ENCODE measurements at regions not wholly inside any gene's neighbourhood (a gene's known extent, or its start where the extent isn't known, plus 50 kb on each side); places are given as distances from the start of the nearest gene placed in this dataset.

DNA sequence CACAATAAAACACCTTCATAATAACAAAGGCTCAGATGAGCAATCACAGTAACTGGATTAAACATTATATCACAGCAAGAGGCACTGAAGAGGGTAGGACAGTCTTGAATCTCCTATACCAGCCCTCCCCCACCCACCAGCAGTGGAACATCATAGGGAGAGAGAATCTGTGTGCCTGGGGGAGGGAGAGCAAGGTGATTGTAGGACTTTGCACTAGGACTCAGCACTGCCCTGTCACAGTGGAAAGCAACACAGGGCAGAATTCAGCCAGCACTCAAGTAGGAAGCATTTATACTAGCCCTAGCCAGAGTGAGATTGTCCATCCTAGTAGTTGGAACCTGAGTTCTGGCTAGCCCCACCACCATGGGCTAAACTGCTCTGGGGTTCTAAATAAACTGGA lies 400.2 kb downstream of the HAO1 start:
- no peaks in the 10 kb centered on the region for H3K4me1 ChIP-seq (ENCODE audit: control insufficient read depth, low read depth, low read length)
- H3K4me3 ChIP-seq (ENCODE audit: low read length) = no peak overlapping the region
- H3K36me3 ChIP-seq (ENCODE audit: control insufficient read depth, low read depth, low read length) = no peaks in the 10 kb centered on the region
- H3K9me3 ChIP-seq (ENCODE audit: control insufficient read depth, low read depth, low read length) = no peaks in the 10 kb centered on the region
- no peak overlapping the region for H3K27ac ChIP-seq (ENCODE audit: low read length)
- H3K9ac ChIP-seq (ENCODE audit: low read length) = no peak overlapping the region
- H3K27me3 ChIP-seq (ENCODE audit: control insufficient read depth, insufficient read depth, low read length) = no peaks in the 10 kb centered on the region

DNA sequence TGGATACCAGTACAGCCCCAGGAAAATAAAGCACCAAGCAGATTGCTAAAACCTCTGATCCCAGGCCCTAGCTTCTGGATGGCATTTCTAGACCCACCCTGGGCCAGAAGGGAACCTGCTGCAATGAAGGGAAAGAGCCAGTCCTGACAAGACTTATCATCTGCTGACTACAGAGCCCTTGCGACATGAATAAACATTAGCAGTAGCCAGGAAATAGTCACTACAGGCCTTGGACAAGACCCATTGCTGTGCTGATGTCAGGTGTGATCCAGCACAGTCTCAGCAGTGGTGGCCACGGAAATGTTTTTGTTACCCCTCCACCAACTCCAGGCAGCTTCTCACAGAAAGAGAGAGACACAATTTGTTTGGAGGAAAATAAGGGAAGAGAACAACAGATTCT lies 399.3 kb downstream of the HAO1 start:
- no peak overlapping the region for H3K27ac ChIP-seq (ENCODE audit: low read length)
- no peak overlapping the region for H3K9ac ChIP-seq (ENCODE audit: low read length)
- no peaks in the 10 kb centered on the region for H3K4me1 ChIP-seq (ENCODE audit: control insufficient read depth, low read depth, low read length)
- no peaks in the 10 kb centered on the region for H3K36me3 ChIP-seq (ENCODE audit: control insufficient read depth, low read depth, low read length)
- H3K27me3 ChIP-seq (ENCODE audit: control insufficient read depth, insufficient read depth, low read length) = no peaks in the 10 kb centered on the region
- H3K9me3 ChIP-seq (ENCODE audit: control insufficient read depth, low read depth, low read length) = no peaks in the 10 kb centered on the region
- no peak overlapping the region for H3K4me3 ChIP-seq (ENCODE audit: low read length)

DNA sequence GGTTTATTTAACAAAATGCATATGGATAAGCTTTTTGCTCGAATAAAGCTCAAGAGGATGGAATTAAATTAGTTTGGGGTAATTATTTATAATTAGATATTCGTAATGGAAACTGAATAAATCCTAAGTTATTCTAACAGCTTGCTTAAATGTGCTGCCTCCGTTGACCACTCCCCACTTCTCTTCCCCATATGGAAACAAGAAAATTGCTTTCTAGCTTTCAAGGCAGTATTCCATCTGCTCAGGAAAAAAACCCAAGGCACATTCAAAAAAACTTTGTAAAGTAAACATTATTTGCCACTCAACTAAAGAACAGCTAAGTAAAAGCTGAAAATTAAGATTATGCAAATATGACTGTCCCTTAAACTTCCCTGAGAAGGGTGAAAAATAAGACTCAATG lies 369.2 kb downstream of the HAO1 start:
- Histone ChIP-seq H3K27me3 (ENCODE audit: control insufficient read depth, insufficient read depth, low read length) (no peaks in the 10 kb centered on the region), H3K4me3 (ENCODE audit: low read length) (no peak overlapping the region)

DNA sequence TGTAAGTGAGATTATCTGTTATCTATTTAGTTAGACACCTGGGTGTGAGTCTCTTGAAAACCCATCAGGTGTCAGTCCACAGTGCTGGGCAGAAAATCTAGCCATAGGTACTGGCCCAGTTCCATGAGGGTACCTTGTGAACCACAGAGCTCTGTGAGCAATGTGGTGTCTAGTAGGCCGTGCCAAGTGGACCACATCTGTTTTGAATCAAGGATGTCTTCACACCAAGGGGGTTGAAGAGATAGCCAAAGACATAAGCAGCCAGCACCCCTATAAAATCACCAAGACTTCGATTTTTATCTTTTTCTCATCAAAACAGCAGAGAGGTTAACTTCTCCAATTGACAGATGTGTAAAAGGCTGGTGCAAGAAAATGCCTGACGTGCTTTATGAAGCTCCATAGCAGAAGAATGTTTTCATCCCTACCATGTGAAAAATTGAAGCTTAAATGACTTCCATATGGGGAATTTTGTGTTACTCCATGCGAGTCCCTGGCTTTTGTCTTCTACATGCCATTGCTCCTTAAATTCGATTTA lies 368.7 kb downstream of the HAO1 start:
- H3K9ac ChIP-seq (ENCODE audit: low read length) = no peak overlapping the region
- H3K4me3 ChIP-seq (ENCODE audit: low read length) = no peak overlapping the region
- H3K27me3 ChIP-seq (ENCODE audit: control insufficient read depth, insufficient read depth, low read length) = no peaks in the 10 kb centered on the region
- no peak overlapping the region for H3K27ac ChIP-seq (ENCODE audit: low read length)
- no peaks in the 10 kb centered on the region for H3K36me3 ChIP-seq (ENCODE audit: control insufficient read depth, low read depth, low read length)
- H3K9me3 ChIP-seq (ENCODE audit: control insufficient read depth, low read depth, low read length) = no peaks in the 10 kb centered on the region
- H3K4me1 ChIP-seq (ENCODE audit: control insufficient read depth, low read depth, low read length) = no peaks in the 10 kb centered on the region

More for the DNA sequence above, 369.2 kb downstream of the HAO1 start:
- no peak overlapping the region for H3K9ac ChIP-seq (ENCODE audit: low read length)
- H3K9me3 ChIP-seq (ENCODE audit: control insufficient read depth, low read depth, low read length) = no peaks in the 10 kb centered on the region
- H3K27ac ChIP-seq (ENCODE audit: low read length) = no peak overlapping the region
- H3K36me3 ChIP-seq (ENCODE audit: control insufficient read depth, low read depth, low read length) = no peaks in the 10 kb centered on the region
- H3K4me1 ChIP-seq (ENCODE audit: control insufficient read depth, low read depth, low read length) = no peaks in the 10 kb centered on the region

DNA sequence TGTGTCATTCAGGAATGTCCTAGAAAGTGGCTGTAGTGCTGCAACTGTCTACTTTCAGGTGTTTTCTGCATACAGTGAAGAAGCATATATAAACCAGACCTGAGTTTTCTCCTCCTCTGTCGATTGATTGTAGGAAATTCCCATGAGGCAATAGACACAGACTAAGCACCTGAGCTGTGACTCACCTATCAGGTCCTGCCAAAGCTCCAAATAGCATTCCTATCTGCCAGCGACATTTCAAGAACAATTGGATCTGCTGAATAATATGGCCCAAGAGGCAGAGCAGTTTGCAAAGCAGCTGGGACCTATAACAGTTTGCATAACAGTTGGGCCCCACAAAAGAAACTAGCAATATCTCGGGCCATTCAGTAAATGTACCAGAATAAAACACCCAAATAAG lies 360.4 kb downstream of the HAO1 start:
- H3K4me1 ChIP-seq (ENCODE audit: control insufficient read depth, low read depth, low read length) = no peaks in the 10 kb centered on the region
- no peaks in the 10 kb centered on the region for H3K9me3 ChIP-seq (ENCODE audit: control insufficient read depth, low read depth, low read length)
- no peak overlapping the region for H3K9ac ChIP-seq (ENCODE audit: low read length)
- no peak overlapping the region for H3K27ac ChIP-seq (ENCODE audit: low read length)
- H3K4me3 ChIP-seq (ENCODE audit: low read length) = no peak overlapping the region
- H3K36me3 ChIP-seq (ENCODE audit: control insufficient read depth, low read depth, low read length) = no peaks in the 10 kb centered on the region
- no peaks in the 10 kb centered on the region for H3K27me3 ChIP-seq (ENCODE audit: control insufficient read depth, insufficient read depth, low read length)

GRCh38 chr20:7585126-7585679 lies 355.1 kb downstream of the HAO1 start:
- Histone ChIP-seq H3K4me3 (ENCODE audit: low read length) (no peak overlapping the region), H3K27me3 (ENCODE audit: control insufficient read depth, insufficient read depth, low read length) (no peaks in the 10 kb centered on the region), H3K4me1 (ENCODE audit: control insufficient read depth, low read depth, low read length) (no peaks in the 10 kb centered on the region), H3K9ac (ENCODE audit: low read length) (no peak overlapping the region), H3K27ac (ENCODE audit: low read length) (no peak overlapping the region), H3K9me3 (ENCODE audit: control insufficient read depth, low read depth, low read length) (no peaks in the 10 kb centered on the region), H3K36me3 (ENCODE audit: control insufficient read depth, low read depth, low read length) (no peaks in the 10 kb centered on the region)

GRCh38 chr20:7586481-7586880 lies 353.8 kb downstream of the HAO1 start:
- Histone ChIP-seq H3K4me3 (ENCODE audit: low read length) (no peak overlapping the region), H3K9ac (ENCODE audit: low read length) (no peak overlapping the region), H3K9me3 (ENCODE audit: control insufficient read depth, low read depth, low read length) (no peaks in the 10 kb centered on the region), H3K27me3 (ENCODE audit: control insufficient read depth, insufficient read depth, low read length) (no peaks in the 10 kb centered on the region), H3K4me1 (ENCODE audit: control insufficient read depth, low read depth, low read length) (no peaks in the 10 kb centered on the region), H3K27ac (ENCODE audit: low read length) (no peak overlapping the region), H3K36me3 (ENCODE audit: control insufficient read depth, low read depth, low read length) (no peaks in the 10 kb centered on the region)

DNA sequence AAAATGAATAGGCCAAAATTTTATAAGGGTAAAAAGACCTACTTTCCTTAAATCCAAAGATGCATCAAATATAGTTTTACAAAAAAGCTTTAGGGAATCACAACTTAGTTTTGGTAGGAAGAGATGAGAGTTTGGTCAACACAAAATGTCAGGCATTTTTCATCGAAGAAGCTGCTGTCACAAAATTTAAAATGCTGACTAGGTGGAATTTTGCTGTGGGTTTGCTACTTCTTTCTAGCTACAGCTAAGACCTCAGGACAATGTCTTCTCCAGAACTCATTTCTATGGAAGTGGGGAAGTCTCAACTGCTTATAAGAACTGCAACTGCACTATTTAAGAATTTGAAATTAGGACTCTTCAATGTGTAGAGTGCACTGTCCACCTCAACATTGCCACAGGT lies 351.1 kb downstream of the HAO1 start:
- Histone ChIP-seq H3K4me3 (ENCODE audit: low read length) (no peak overlapping the region), H3K4me1 (ENCODE audit: control insufficient read depth, low read depth, low read length) (no peaks in the 10 kb centered on the region), H3K36me3 (ENCODE audit: control insufficient read depth, low read depth, low read length) (no peaks in the 10 kb centered on the region), H3K9ac (ENCODE audit: low read length) (no peak overlapping the region), H3K27me3 (ENCODE audit: control insufficient read depth, insufficient read depth, low read length) (no peaks in the 10 kb centered on the region), H3K9me3 (ENCODE audit: control insufficient read depth, low read depth, low read length) (no peaks in the 10 kb centered on the region), H3K27ac (ENCODE audit: low read length) (no peak overlapping the region)

GRCh38 chr20:7596541-7596940 lies 343.7 kb downstream of the HAO1 start:
- peaks cover 8% of the 10 kb centered on the region for H3K4me1 ChIP-seq (ENCODE audit: control insufficient read depth, low read depth, low read length)

GRCh38 chr20:7601431-7601830 lies 338.8 kb downstream of the HAO1 start:
- H3K27ac ChIP-seq (ENCODE audit: low read length) = no peak overlapping the region

More at GRCh38 chr20:7596541-7596940, 343.7 kb downstream of the HAO1 start:
- Histone ChIP-seq H3K9me3 (ENCODE audit: control insufficient read depth, low read depth, low read length) (no peaks in the 10 kb centered on the region), H3K27me3 (ENCODE audit: control insufficient read depth, insufficient read depth, low read length) (no peaks in the 10 kb centered on the region), H3K9ac (ENCODE audit: low read length) (no peak overlapping the region), H3K36me3 (ENCODE audit: control insufficient read depth, low read depth, low read length) (no peaks in the 10 kb centered on the region), H3K4me3 (ENCODE audit: low read length) (no peak overlapping the region), H3K27ac (ENCODE audit: low read length) (no peak overlapping the region)

DNA sequence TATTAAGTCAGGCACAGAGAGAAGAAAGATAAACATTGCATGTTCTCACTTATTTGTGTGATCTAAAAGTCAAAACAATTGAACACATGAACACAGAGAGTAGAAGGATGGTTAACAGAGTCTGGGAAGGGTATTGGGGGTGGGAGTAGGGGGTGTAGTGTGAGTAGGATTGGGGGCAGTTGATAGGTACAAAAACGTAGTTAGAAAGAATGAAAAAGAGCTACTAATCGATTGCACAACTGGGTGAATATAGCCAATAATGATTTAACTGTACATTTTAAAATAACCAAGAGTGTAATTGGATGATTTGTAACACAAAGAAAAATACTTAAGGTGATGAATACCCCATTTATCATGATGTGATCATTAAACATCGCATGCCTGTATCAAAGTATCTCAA lies 333.3 kb downstream of the HAO1 start:
- Histone ChIP-seq H3K27me3 (ENCODE audit: control insufficient read depth, insufficient read depth, low read length) (no peaks in the 10 kb centered on the region), H3K36me3 (ENCODE audit: control insufficient read depth, low read depth, low read length) (no peaks in the 10 kb centered on the region), H3K4me3 (ENCODE audit: low read length) (no peak overlapping the region), H3K9me3 (ENCODE audit: control insufficient read depth, low read depth, low read length) (no peaks in the 10 kb centered on the region), H3K27ac (ENCODE audit: low read length) (no peak overlapping the region), H3K4me1 (ENCODE audit: control insufficient read depth, low read depth, low read length) (no peaks in the 10 kb centered on the region), H3K9ac (ENCODE audit: low read length) (no peak overlapping the region)

More at GRCh38 chr20:7601431-7601830, 338.8 kb downstream of the HAO1 start:
- peaks cover 9% of the 10 kb centered on the region for H3K4me1 ChIP-seq (ENCODE audit: control insufficient read depth, low read depth, low read length)
- no peaks in the 10 kb centered on the region for H3K36me3 ChIP-seq (ENCODE audit: control insufficient read depth, low read depth, low read length)
- no peak overlapping the region for H3K4me3 ChIP-seq (ENCODE audit: low read length)
- no peak overlapping the region for H3K9ac ChIP-seq (ENCODE audit: low read length)
- no peaks in the 10 kb centered on the region for H3K9me3 ChIP-seq (ENCODE audit: control insufficient read depth, low read depth, low read length)
- H3K27me3 ChIP-seq (ENCODE audit: control insufficient read depth, insufficient read depth, low read length) = no peaks in the 10 kb centered on the region

DNA sequence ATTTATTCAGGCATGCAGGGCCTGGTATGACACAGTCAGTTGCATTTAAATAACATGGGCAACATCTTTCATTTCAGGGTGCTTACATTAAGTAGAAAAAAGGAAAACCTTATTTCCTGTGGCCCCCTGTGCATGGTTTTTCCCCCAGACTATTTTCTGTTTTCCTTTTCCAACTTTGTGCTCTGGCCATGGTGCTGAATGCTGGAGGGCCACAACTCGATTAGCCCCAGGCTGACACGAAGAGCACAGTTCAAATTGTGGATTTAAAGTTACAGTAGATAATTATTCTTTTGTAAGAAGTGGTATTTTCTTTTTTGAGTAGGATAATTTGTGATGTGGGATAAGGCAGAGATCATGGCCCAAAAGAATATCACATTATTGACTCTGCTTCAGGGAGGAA lies 332.0 kb downstream of the HAO1 start:
- no peaks in the 10 kb centered on the region for H3K27me3 ChIP-seq (ENCODE audit: control insufficient read depth, insufficient read depth, low read length)
- H3K4me3 ChIP-seq (ENCODE audit: low read length) = no peak overlapping the region
- no peak overlapping the region for H3K27ac ChIP-seq (ENCODE audit: low read length)
- no peaks in the 10 kb centered on the region for H3K4me1 ChIP-seq (ENCODE audit: control insufficient read depth, low read depth, low read length)
- no peaks in the 10 kb centered on the region for H3K36me3 ChIP-seq (ENCODE audit: control insufficient read depth, low read depth, low read length)
- no peak overlapping the region for H3K9ac ChIP-seq (ENCODE audit: low read length)
- no peaks in the 10 kb centered on the region for H3K9me3 ChIP-seq (ENCODE audit: control insufficient read depth, low read depth, low read length)

All from iPS-18a (cell line).